HCT116 (cell line): ENCODE measurements at regions not wholly inside any gene's neighbourhood (a gene's known extent, or its start where the extent isn't known, plus 50 kb on each side); places are given as distances from the start of the nearest gene placed in this dataset.

ENCODE experiments used
- ATAC-seq: fragments of 200-7000 bp; cut with Tn5 transposase; 2 replicates; pipeline ENCODE4 v1.9.1; 2020; ENCODE audit warnings: mild to moderate bottlenecking, moderate library complexity
- BruUV-seq: library from RNA; stranded (reverse); fragments of 400-500 nt; replicated peaks from 2 replicates; lab custom pipeline; 2021; lab: Mats Ljungman, UMichigan
- CTCF ChIA-PET: fragments of 300-600 bp; sonication (Branson Sonifier 250); formaldehyde crosslinking; loops from one replicate; lab custom pipeline; 2021; ENCODE audit warnings: antibody characterized with exemption; lab: Charles Lee
- POLR2A ChIA-PET: fragments of 300-600, 350-600 bp; sonication (Branson Sonifier 250); formaldehyde crosslinking; loops from one replicate; lab custom pipeline; 2021; ENCODE audit warnings: antibody characterized with exemption; lab: Charles Lee
- RAD21 ChIA-PET, 2 experiments: fragments of 300-600 bp; sonication (Branson Sonifier 250); formaldehyde crosslinking; loops; one replicate each; lab custom pipeline; 2023; ENCODE audit warnings: low total read pairs in 2 of 2; ENCODE audit not compliant: uncharacterized antibody in 2 of 2, unreplicated experiment in 2 of 2, low non-redundant PET in 1 of 2; lab: Charles Lee
- DNase-seq: peaks from one replicate; pipeline ENCODE4 v3.0.0-alpha.2; 2010; ENCODE audit warnings: low read depth, low spot score
- H2AFZ ChIP-seq: fragments of 200-600 bp; shearing (Covaris generic), sonication (generic); 2 replicates; pipeline ENCODE4 v1.6.1; 2017; ENCODE audit warnings: low read depth, mixed run types, mixed read lengths, antibody characterized with exemption, low read length; ENCODE audit not compliant: poor library complexity, severe bottlenecking
- H3K27ac ChIP-seq: 2 replicates; pipeline ENCODE4 v1.5.1; 2012; ENCODE audit warnings: low read depth, low read length
- H3K27me3 ChIP-seq: fragments of 200-600 bp; sonication (generic); 2 replicates; pipeline ENCODE4 v1.6.1; 2016; ENCODE audit warnings: mixed run types, low read length, mixed read lengths; ENCODE audit not compliant: insufficient read depth
- H3K36me3 ChIP-seq, 2 experiments: fragments of 200-500 bp in 1 of 2; fragments of 200-600 bp in 1 of 2; sonication (Bioruptor generic) in 1 of 2; sonication (generic) in 1 of 2; 2 replicates each; pipeline versions ENCODE4 v1.5.1 to v1.6.1; 2014 to 2016; ENCODE audit warnings: low read length in 2 of 2, inconsistent platforms in 1 of 2, mixed read lengths in 1 of 2, mixed run types in 1 of 2; ENCODE audit not compliant: insufficient read depth in 2 of 2, control insufficient read depth in 1 of 2
- H3K4me1 ChIP-seq, 2 experiments: fragments of 200-600 bp in 1 of 2; sonication (generic) in 1 of 2; 2 replicates each; pipeline versions ENCODE4 v1.5.1 to v1.6.1; 2012 to 2017; ENCODE audit warnings: low read length in 2 of 2, inconsistent platforms in 1 of 2, mild to moderate bottlenecking in 1 of 2, mixed read lengths in 1 of 2, mixed run types in 1 of 2, moderate library complexity in 1 of 2; ENCODE audit not compliant: insufficient read depth in 2 of 2, control insufficient read depth in 1 of 2
- H3K4me2 ChIP-seq: fragments of 200-600 bp; sonication (generic); 2 replicates; pipeline ENCODE4 v1.6.1; 2017; ENCODE audit warnings: mixed run types, low read length, mixed read lengths
- H3K4me3 ChIP-seq, 2 experiments: fragments of 200-600 bp in 1 of 2; sonication (generic) in 1 of 2; replicated peaks in 1 of 2; 2 replicates each; pipeline ENCODE4 v1.5.1; 2011 to 2016; ENCODE audit warnings: low read length in 2 of 2, control low read depth in 1 of 2, low read depth in 1 of 2, mild to moderate bottlenecking in 1 of 2, mixed read lengths in 1 of 2, mixed run types in 1 of 2
- H3K79me2 ChIP-seq: fragments of 200-600 bp; sonication (generic); 2 replicates; pipeline ENCODE4 v1.6.1; 2017; ENCODE audit warnings: mild to moderate bottlenecking, mixed run types, low read length, moderate library complexity, mixed read lengths; ENCODE audit not compliant: insufficient read depth
- H3K9ac ChIP-seq: fragments of 200-600 bp; sonication (generic); 2 replicates; pipeline ENCODE4 v1.6.1; 2016; ENCODE audit warnings: low read length, mixed read lengths
- H3K9me2 ChIP-seq: fragments of 200-600 bp; sonication (generic), shearing (Covaris generic); 2 replicates; pipeline ENCODE4 v1.6.1; 2017; ENCODE audit warnings: mixed run types, mild to moderate bottlenecking, moderate library complexity; ENCODE audit not compliant: insufficient read depth
- H3K9me3 ChIP-seq, 2 experiments: fragments of 200-500 bp in 1 of 2; fragments of 200-600 bp in 1 of 2; sonication (Bioruptor generic) in 1 of 2; sonication (generic) in 1 of 2; 2 replicates each; pipeline ENCODE4 v1.6.1; 2014 to 2017; ENCODE audit warnings: low read length in 2 of 2, mixed read lengths in 2 of 2, inconsistent platforms in 1 of 2, low read depth in 1 of 2, mild to moderate bottlenecking in 1 of 2, mixed run types in 1 of 2, moderate library complexity in 1 of 2; ENCODE audit not compliant: control insufficient read depth in 1 of 2, insufficient read depth in 1 of 2
- H4K20me1 ChIP-seq: fragments of 200-600 bp; sonication (generic), shearing (Covaris generic); 2 replicates; pipeline ENCODE4 v1.6.1; 2017; ENCODE audit warnings: mixed run types, mild to moderate bottlenecking, moderate library complexity; ENCODE audit not compliant: insufficient read depth
- ELF1 ChIP-seq: IDR thresholded peaks from 2 replicates; pipeline ENCODE4 v1.6.1; 2012; ENCODE audit warnings: low read depth, borderline replicate concordance
- JUND ChIP-seq: IDR thresholded peaks from 2 replicates; pipeline ENCODE4 v1.6.1; 2012
- SP1 ChIP-seq: IDR thresholded peaks from 2 replicates; pipeline ENCODE4 v1.6.1; 2012; ENCODE audit warnings: low read depth
- TCF7L2 ChIP-seq: IDR thresholded peaks from 2 replicates; pipeline ENCODE4 v1.7.0; 2011; ENCODE audit warnings: borderline replicate concordance, inconsistent platforms; ENCODE audit not compliant: insufficient read depth, insufficient read length; ENCODE audit errors: extremely low read depth
- intact Hi-C: fragments of 100-400 bp; cut with micrococcal nuclease; formaldehyde crosslinking; loops from 2 replicates; pipeline ENCODE4 v1.10.0; 2022
- TF ChIP-seq, protein P1 (sequence below), 3 experiments: fragments of 200-600 bp in 1 of 3; sonication (generic) in 1 of 3; IDR thresholded peaks in 2 of 3; conservative IDR thresholded peaks in 1 of 3; 2 replicates each; pipeline ENCODE4 v1.5.1; 2012 to 2017; ENCODE audit warnings: low read depth in 2 of 3, low read length in 2 of 3, antibody characterized with exemption in 1 of 3, borderline replicate concordance in 1 of 3, control low read depth in 1 of 3, mild to moderate bottlenecking in 1 of 3, mixed read lengths in 1 of 3, mixed run types in 1 of 3, moderate library complexity in 1 of 3; ENCODE audit not compliant: insufficient read depth in 1 of 3
- TF ChIP-seq, protein P2 (sequence below): IDR thresholded peaks from 2 replicates; pipeline ENCODE4 v1.6.1; 2011; ENCODE audit warnings: mild to moderate bottlenecking, low read length, moderate library complexity; ENCODE audit not compliant: insufficient replicate concordance; ENCODE audit errors: extremely low read depth
- TF ChIP-seq, protein P3 (sequence below): IDR thresholded peaks from 2 replicates; pipeline ENCODE4 v1.6.1; 2012

DNA sequence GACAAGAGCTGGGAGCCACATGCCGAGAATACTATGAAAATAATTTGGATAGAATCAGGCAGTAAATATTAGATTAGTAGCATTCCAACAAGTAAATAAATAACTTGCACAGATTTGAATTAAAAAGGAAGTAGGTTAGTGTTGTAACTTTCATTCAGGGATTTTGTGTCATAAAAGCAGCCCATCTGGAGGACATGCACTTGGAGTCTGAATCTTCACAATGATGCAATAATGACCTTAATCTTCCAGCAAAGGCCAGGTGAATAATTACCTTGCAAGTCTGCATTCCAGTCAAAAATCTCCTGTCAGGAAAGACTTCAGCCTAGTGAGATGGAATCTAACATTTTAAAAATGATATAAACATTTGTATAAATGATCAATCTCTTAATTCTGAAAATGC lies 518.1 kb downstream of the KCNJ2 start:
- POLR2A ChIA-PET: no interaction called here
- CTCF ChIA-PET: no interaction called here
- RAD21 ChIA-PET: no interaction called here
- no peaks in the 10 kb centered on the region for H4K20me1 ChIP-seq
- no peak overlapping the region for H3K4me3 ChIP-seq
- no peak overlapping the region for H3K27ac ChIP-seq
- no peak for TF ChIP-seq SP1
- TF ChIP-seq, protein P1, sequence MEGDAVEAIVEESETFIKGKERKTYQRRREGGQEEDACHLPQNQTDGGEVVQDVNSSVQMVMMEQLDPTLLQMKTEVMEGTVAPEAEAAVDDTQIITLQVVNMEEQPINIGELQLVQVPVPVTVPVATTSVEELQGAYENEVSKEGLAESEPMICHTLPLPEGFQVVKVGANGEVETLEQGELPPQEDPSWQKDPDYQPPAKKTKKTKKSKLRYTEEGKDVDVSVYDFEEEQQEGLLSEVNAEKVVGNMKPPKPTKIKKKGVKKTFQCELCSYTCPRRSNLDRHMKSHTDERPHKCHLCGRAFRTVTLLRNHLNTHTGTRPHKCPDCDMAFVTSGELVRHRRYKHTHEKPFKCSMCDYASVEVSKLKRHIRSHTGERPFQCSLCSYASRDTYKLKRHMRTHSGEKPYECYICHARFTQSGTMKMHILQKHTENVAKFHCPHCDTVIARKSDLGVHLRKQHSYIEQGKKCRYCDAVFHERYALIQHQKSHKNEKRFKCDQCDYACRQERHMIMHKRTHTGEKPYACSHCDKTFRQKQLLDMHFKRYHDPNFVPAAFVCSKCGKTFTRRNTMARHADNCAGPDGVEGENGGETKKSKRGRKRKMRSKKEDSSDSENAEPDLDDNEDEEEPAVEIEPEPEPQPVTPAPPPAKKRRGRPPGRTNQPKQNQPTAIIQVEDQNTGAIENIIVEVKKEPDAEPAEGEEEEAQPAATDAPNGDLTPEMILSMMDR (IDR thresholded peaks at IDR 0.05 in 2 of 3, conservative IDR thresholded peaks at IDR 0.05 in 1 of 3; ENCODE audit: borderline replicate concordance in 1 of 3, insufficient read depth in 1 of 3, low read depth in 2 of 3, low read length in 2 of 3): no peak
- no peak for TF ChIP-seq TCF7L2
- TF ChIP-seq, protein P2, sequence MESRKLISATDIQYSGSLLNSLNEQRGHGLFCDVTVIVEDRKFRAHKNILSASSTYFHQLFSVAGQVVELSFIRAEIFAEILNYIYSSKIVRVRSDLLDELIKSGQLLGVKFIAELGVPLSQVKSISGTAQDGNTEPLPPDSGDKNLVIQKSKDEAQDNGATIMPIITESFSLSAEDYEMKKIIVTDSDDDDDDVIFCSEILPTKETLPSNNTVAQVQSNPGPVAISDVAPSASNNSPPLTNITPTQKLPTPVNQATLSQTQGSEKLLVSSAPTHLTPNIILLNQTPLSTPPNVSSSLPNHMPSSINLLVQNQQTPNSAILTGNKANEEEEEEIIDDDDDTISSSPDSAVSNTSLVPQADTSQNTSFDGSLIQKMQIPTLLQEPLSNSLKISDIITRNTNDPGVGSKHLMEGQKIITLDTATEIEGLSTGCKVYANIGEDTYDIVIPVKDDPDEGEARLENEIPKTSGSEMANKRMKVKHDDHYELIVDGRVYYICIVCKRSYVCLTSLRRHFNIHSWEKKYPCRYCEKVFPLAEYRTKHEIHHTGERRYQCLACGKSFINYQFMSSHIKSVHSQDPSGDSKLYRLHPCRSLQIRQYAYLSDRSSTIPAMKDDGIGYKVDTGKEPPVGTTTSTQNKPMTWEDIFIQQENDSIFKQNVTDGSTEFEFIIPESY: no peak
- TF ChIP-seq, protein P3, sequence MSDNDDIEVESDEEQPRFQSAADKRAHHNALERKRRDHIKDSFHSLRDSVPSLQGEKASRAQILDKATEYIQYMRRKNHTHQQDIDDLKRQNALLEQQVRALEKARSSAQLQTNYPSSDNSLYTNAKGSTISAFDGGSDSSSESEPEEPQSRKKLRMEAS: no peak
- TF ChIP-seq JUND: no peak
- no peak for TF ChIP-seq ELF1
- H3K79me2 ChIP-seq: no peaks in the 10 kb centered on the region
- no peaks in the 10 kb centered on the region for H3K4me1 ChIP-seq
- intact Hi-C loops: no loop called here
- H3K4me2 ChIP-seq: no peak overlapping the region
- H3K9me2 ChIP-seq: no peaks in the 10 kb centered on the region
- ATAC-seq: no peak
- BruUV-seq: no TSS peak
- H2AFZ ChIP-seq: no peak overlapping the region
- no peaks in the 10 kb centered on the region for H3K9me3 ChIP-seq
- no peak overlapping the region for H3K9ac ChIP-seq
- H3K36me3 ChIP-seq: no peaks in the 10 kb centered on the region
- H3K27me3 ChIP-seq: no peaks in the 10 kb centered on the region
- DNase-seq: no peak
